Smooth muscle cell (in vitro differentiated cells): ENCODE measurements at regions not wholly inside any gene's neighbourhood (a gene's known extent, or its start where the extent isn't known, plus 50 kb on each side); places are given as distances from the start of the nearest gene placed in this dataset.
"Not testable (repeated sequence)": the region's sequence is repeated elsewhere in the genome, so short reads cannot be mapped to it uniquely, and the experiment has no call there.

Source experiments
- DNase-seq: peaks from one replicate; lab custom pipeline; 2025; ENCODE audit not compliant: unreplicated experiment; lab: John Stamatoyannopoulos, UW
- H2AFZ ChIP-seq: fragments of 200-600 bp; sonication (generic); 2 replicates; pipeline ENCODE4 v1.6.0; 2016; ENCODE audit warnings: antibody characterized with exemption, low read depth, mild to moderate bottlenecking
- H3F3A ChIP-seq: fragments of 200-600 bp; sonication (generic); 2 replicates; pipeline ENCODE4 v1.6.0; 2017; ENCODE audit warnings: antibody characterized with exemption, low read depth
- H3K27ac ChIP-seq: fragments of 200-600 bp; sonication (generic); 2 replicates; pipeline ENCODE4 v1.5.1; 2016; ENCODE audit warnings: low read depth, mild to moderate bottlenecking
- H3K27me3 ChIP-seq: fragments of 200-600 bp; sonication (generic); 2 replicates; pipeline ENCODE4 v1.6.1; 2016; ENCODE audit warnings: low read depth, mild to moderate bottlenecking
- H3K36me3 ChIP-seq: fragments of 200-600 bp; sonication (generic); 2 replicates; pipeline ENCODE4 v1.5.1; 2016; ENCODE audit warnings: low read depth
- H3K4me1 ChIP-seq: fragments of 200-600 bp; sonication (generic); 2 replicates; pipeline ENCODE4 v1.5.1; 2016; ENCODE audit warnings: low read depth
- H3K4me2 ChIP-seq: fragments of 200-600 bp; sonication (generic); 2 replicates; pipeline ENCODE4 v1.6.0; 2016; ENCODE audit warnings: mild to moderate bottlenecking
- H3K4me3 ChIP-seq: fragments of 200-600 bp; sonication (generic); 2 replicates; pipeline ENCODE4 v1.5.1; 2016; ENCODE audit warnings: mild to moderate bottlenecking
- H3K79me2 ChIP-seq: fragments of 200-600 bp; sonication (generic); 2 replicates; pipeline ENCODE4 v1.6.0; 2016; ENCODE audit warnings: low read depth, mild to moderate bottlenecking
- H3K9ac ChIP-seq: fragments of 200-600 bp; sonication (generic); 2 replicates; pipeline ENCODE4 v1.6.0; 2016; ENCODE audit warnings: low read depth
- H3K9me3 ChIP-seq: fragments of 200-600 bp; sonication (generic); replicated peaks from 2 replicates; pipeline ENCODE4 v1.5.1; 2016; ENCODE audit warnings: low read depth
- H4K20me1 ChIP-seq: fragments of 200-600 bp; sonication (generic); 2 replicates; pipeline ENCODE4 v1.6.0; 2016; ENCODE audit warnings: low read depth
- CTCF ChIP-seq: fragments of 200-600 bp; sonication (generic); IDR thresholded peaks from 2 replicates; pipeline ENCODE4 v1.5.1; 2017; ENCODE audit warnings: borderline replicate concordance, mild to moderate bottlenecking, antibody characterized with exemption; ENCODE audit not compliant: insufficient read depth, poor library complexity, severe bottlenecking
- WGBS: methylation state at CpG from one replicate; pipeline ENCODE4 v1.1.7; 2016; ENCODE audit warnings: low lambda C conversion rate; 5-methylcytosine and 5-hydroxymethylcytosine counted together

GRCh38 chr4:59759082-59759825 lies 1440.9 kb upstream of the ADGRL3 start:
- Histone ChIP-seq H3F3A (no peaks in the 10 kb centered on the region), H3K27me3 (peaks cover 7% of the 10 kb centered on the region), H2AFZ (no peak overlapping the region), H3K36me3 (no peaks in the 10 kb centered on the region), H4K20me1 (no peaks in the 10 kb centered on the region), H3K9ac (no peak overlapping the region), H3K4me2 (no peak overlapping the region), H3K27ac (no peak overlapping the region), H3K4me1 (no peaks in the 10 kb centered on the region), H3K9me3 (no peaks in the 10 kb centered on the region), H3K79me2 (no peaks in the 10 kb centered on the region), H3K4me3 (no peak overlapping the region)
- TF ChIP-seq CTCF: no peak
- WGBS: 90% methylated on average over 9 of the region's 9 CpGs
- no peak for DNase-seq

- DNase-seq: no peak
- TF ChIP-seq CTCF: no peak
- Histone ChIP-seq H3K9me3 (no peaks in the 10 kb centered on the region), H3K4me1 (no peaks in the 10 kb centered on the region), H3K27ac (no peak overlapping the region), H3F3A (no peaks in the 10 kb centered on the region), H3K4me2 (no peak overlapping the region), H2AFZ (no peak overlapping the region), H3K36me3 (no peaks in the 10 kb centered on the region), H3K4me3 (no peak overlapping the region), H3K79me2 (no peaks in the 10 kb centered on the region), H3K9ac (no peak overlapping the region), H3K27me3 (peaks cover 9% of the 10 kb centered on the region), H4K20me1 (no peaks in the 10 kb centered on the region)
- 86% methylated on average over 4 of the region's 4 CpGs for WGBS
These were observed 1437.8 kb upstream of the ADGRL3 start for GRCh38 chr4:59762344-59762743.

- no peak overlapping the region for H3K4me2 ChIP-seq
- no peaks in the 10 kb centered on the region for H3K9me3 ChIP-seq
- no peaks in the 10 kb centered on the region for H3K79me2 ChIP-seq
- no peaks in the 10 kb centered on the region for H3K27me3 ChIP-seq
- H3K9ac ChIP-seq: no peak overlapping the region
- H3K4me1 ChIP-seq: no peaks in the 10 kb centered on the region
- H4K20me1 ChIP-seq: no peaks in the 10 kb centered on the region
- H3K27ac ChIP-seq: no peak overlapping the region
- no peaks in the 10 kb centered on the region for H3F3A ChIP-seq
- TF ChIP-seq CTCF: no peak
- no peaks in the 10 kb centered on the region for H3K36me3 ChIP-seq
- no peak overlapping the region for H3K4me3 ChIP-seq
- no peak overlapping the region for H2AFZ ChIP-seq
- DNase-seq: no peak
These were observed 1429.4 kb upstream of the ADGRL3 start for GRCh38 chr4:59770601-59771264.

GRCh38 chr4:59772641-59773139 lies 1427.4 kb upstream of the ADGRL3 start:
- Histone ChIP-seq H4K20me1 (no peaks in the 10 kb centered on the region), H3K79me2 (no peaks in the 10 kb centered on the region), H2AFZ (no peak overlapping the region), H3K4me1 (no peaks in the 10 kb centered on the region), H3K36me3 (no peaks in the 10 kb centered on the region), H3K9ac (no peak overlapping the region), H3K4me3 (no peak overlapping the region), H3K4me2 (no peak overlapping the region), H3K27ac (no peak overlapping the region), H3K9me3 (no peaks in the 10 kb centered on the region), H3F3A (no peaks in the 10 kb centered on the region), H3K27me3 (no peaks in the 10 kb centered on the region)
- WGBS: 86% methylated on average over 1 of the region's 1 CpG
- no peak for DNase-seq
- TF ChIP-seq CTCF: no peak

GRCh38 chr4:59780271-59780670 lies 1419.9 kb upstream of the ADGRL3 start:
- not testable (repeated sequence) for H3K4me1 ChIP-seq, H3K79me2 ChIP-seq, H3K27me3 ChIP-seq, H3K4me2 ChIP-seq, H3K27ac ChIP-seq, H4K20me1 ChIP-seq, H3F3A ChIP-seq, H3K9me3 ChIP-seq, H3K36me3 ChIP-seq, DNase-seq, H2AFZ ChIP-seq, H3K4me3 ChIP-seq, H3K9ac ChIP-seq
- WGBS: 79% methylated on average over 3 of the region's 3 CpGs
